ENCODE measurements at regions not wholly inside any gene's neighbourhood (a gene's known extent, or its start where the extent isn't known, plus 50 kb on each side); places are given as distances from the start of the nearest gene placed in this dataset.

DNA sequence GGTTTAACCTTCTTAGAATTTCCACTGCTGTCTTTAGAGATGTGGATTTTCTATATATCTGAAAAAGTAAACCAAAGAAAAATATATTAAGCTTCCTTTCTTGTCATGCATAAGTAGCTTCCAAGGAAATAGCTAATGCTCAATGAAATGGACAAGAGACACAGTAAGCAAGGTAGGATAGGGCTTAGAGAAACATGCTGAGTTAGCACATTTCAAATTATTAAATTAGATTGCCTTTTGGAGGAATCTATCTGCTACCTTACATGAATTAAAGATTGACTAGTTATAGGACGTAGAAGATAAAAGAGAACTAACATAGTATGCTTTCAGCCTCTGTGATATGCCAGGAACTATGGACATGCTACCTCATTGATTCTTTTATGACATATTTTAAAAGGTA lies 824.6 kb downstream of the TUSC7 start:
- Mint-ChIP-seq H3K27me3 (no peaks in the 10 kb centered on the region), H3K4me3 (no peak overlapping the region), H3K4me1 (ENCODE audit: unreplicated experiment) (peaks cover 19% of the 10 kb centered on the region), H3K9me3 (no peaks in the 10 kb centered on the region), H3K27ac (no peak overlapping the region), H3K36me3 (no peaks in the 10 kb centered on the region)
- DNase-seq (ENCODE audit: extremely low spot score, unreplicated experiment), result no peak
- TF ChIP-seq, protein P1, sequence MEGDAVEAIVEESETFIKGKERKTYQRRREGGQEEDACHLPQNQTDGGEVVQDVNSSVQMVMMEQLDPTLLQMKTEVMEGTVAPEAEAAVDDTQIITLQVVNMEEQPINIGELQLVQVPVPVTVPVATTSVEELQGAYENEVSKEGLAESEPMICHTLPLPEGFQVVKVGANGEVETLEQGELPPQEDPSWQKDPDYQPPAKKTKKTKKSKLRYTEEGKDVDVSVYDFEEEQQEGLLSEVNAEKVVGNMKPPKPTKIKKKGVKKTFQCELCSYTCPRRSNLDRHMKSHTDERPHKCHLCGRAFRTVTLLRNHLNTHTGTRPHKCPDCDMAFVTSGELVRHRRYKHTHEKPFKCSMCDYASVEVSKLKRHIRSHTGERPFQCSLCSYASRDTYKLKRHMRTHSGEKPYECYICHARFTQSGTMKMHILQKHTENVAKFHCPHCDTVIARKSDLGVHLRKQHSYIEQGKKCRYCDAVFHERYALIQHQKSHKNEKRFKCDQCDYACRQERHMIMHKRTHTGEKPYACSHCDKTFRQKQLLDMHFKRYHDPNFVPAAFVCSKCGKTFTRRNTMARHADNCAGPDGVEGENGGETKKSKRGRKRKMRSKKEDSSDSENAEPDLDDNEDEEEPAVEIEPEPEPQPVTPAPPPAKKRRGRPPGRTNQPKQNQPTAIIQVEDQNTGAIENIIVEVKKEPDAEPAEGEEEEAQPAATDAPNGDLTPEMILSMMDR (conservative IDR thresholded peaks at IDR 0.05), result no peak

DNA sequence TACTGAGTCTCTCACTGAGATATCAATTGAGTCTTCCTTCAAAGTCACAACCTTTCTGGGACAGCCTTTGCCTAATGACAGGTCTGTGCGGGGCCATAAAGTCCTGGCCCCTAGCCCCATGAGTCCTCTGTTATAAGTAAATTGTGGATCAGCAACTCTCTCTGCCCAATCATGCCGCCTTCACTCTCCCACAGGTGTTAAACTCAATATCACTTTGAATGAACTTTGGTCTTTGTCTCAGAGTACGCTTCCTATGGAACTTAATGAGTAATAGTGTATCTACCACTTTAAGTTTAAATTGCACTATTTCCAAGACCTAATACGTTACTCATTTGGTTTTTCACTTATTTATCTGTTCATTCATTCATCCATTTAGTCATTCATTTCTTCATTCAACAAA lies 826.4 kb downstream of the TUSC7 start:
- no peak for DNase-seq (ENCODE audit: extremely low spot score, unreplicated experiment)
- Mint-ChIP-seq H3K27me3 (no peaks in the 10 kb centered on the region), H3K27ac (no peak overlapping the region), H3K4me1 (ENCODE audit: unreplicated experiment) (peaks cover 14% of the 10 kb centered on the region), H3K4me3 (no peak overlapping the region), H3K36me3 (no peaks in the 10 kb centered on the region), H3K9me3 (no peaks in the 10 kb centered on the region)
- TF ChIP-seq, protein P1 (conservative IDR thresholded peaks at IDR 0.05), result no peak

DNA sequence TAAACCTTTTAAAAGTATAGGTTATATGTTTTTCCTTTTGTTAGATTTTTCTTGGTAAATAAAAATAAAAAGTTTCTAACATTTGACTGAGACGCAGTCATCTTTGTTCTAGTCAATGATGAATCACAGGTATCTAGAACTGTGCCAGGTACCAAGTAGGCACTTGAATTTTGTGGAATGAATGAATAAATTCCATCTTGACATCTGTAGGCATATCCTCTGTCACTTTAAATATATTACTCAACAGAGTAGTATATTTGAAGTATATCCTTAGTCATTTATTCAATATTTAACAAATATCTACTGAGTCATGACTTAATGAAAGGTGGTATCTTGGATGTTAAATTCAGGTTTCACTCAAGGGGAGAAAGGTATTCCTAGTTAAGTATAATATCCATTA lies 828.4 kb downstream of the TUSC7 start:
- TF ChIP-seq, protein P1 (conservative IDR thresholded peaks at IDR 0.05), result no peak
- no peaks in the 10 kb centered on the region for H3K9me3 Mint-ChIP-seq
- H3K27me3 Mint-ChIP-seq, result no peaks in the 10 kb centered on the region
- no peak overlapping the region for H3K27ac Mint-ChIP-seq
- no peak overlapping the region for H3K4me3 Mint-ChIP-seq
- DNase-seq (ENCODE audit: extremely low spot score, unreplicated experiment), result no peak
- no peaks in the 10 kb centered on the region for H3K4me1 Mint-ChIP-seq (ENCODE audit: unreplicated experiment)
- no peaks in the 10 kb centered on the region for H3K36me3 Mint-ChIP-seq

DNA sequence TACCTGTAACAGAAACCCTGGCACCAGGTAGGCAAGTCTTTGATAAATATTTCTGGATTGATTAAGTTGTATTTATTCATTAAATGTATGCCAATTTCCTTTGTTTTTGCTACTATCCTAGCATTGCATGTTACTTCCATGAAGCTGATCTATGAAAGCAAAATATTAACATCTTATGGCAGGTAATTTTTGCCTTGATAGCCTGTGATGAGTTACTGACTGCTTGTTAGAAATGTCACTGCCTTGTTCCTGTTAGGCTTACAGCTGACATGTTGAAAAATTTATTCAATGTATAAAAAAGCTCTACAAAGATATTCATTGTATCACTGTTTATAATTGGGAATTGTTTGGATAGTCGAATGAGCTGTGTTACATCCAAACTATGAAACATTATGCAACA lies 830.1 kb downstream of the TUSC7 start:
- no peaks in the 10 kb centered on the region for H3K27me3 Mint-ChIP-seq
- H3K27ac Mint-ChIP-seq, result no peak overlapping the region
- H3K9me3 Mint-ChIP-seq, result no peaks in the 10 kb centered on the region
- H3K4me3 Mint-ChIP-seq, result no peak overlapping the region
- DNase-seq (ENCODE audit: extremely low spot score, unreplicated experiment), result no peak
- H3K4me1 Mint-ChIP-seq (ENCODE audit: unreplicated experiment), result no peaks in the 10 kb centered on the region
- H3K36me3 Mint-ChIP-seq, result no peaks in the 10 kb centered on the region
- TF ChIP-seq, protein P1 (conservative IDR thresholded peaks at IDR 0.05), result no peak

DNA sequence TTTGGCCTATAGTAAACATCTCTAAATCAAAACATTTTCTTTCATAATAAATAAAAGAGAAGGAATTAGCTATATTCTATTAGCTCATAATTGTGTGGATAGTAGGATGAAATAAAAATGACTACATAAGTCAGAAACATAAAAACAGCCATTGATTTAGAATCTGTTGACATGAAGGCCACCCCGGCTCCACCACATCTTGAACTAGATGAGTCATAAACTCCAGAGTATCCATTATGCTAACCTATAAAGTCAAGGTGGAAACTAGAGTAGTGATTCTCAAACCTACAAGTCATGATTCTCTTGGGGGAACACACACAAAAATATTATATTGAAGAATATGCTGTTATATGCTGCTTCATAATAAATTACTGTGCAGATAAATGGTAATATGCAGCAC lies 831.0 kb downstream of the TUSC7 start:
- H3K4me3 Mint-ChIP-seq, result no peak overlapping the region
- H3K27me3 Mint-ChIP-seq, result no peaks in the 10 kb centered on the region
- no peak for DNase-seq (ENCODE audit: extremely low spot score, unreplicated experiment)
- H3K36me3 Mint-ChIP-seq, result no peaks in the 10 kb centered on the region
- H3K9me3 Mint-ChIP-seq, result no peaks in the 10 kb centered on the region
- TF ChIP-seq, protein P1 (conservative IDR thresholded peaks at IDR 0.05), result no peak
- no peak overlapping the region for H3K27ac Mint-ChIP-seq
- no peaks in the 10 kb centered on the region for H3K4me1 Mint-ChIP-seq (ENCODE audit: unreplicated experiment)

DNA sequence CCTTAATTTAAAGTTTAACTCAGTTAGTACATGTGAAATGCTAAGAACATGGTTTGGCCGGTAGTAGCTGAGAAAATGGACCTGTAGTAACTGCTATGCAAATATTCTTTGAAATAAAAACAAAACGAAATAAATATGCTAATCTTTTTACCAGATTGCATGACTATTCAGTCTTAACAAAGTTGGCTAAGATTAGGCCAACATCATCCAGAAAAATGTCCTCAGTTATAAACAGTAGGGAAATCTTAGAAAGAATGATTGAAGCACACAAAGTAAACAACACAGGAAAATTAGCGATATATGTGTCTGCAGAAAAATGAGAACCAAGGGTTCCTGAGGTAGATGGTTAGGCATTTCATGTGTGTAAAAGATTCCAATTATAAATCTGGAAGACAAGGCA lies 832.1 kb downstream of the TUSC7 start:
- Mint-ChIP-seq H3K9me3 (no peaks in the 10 kb centered on the region), H3K4me1 (ENCODE audit: unreplicated experiment) (no peaks in the 10 kb centered on the region), H3K36me3 (no peaks in the 10 kb centered on the region), H3K4me3 (no peak overlapping the region), H3K27me3 (no peaks in the 10 kb centered on the region), H3K27ac (no peak overlapping the region)
- DNase-seq (ENCODE audit: extremely low spot score, unreplicated experiment), result no peak
- TF ChIP-seq, protein P1 (conservative IDR thresholded peaks at IDR 0.05), result no peak

Data from type B pancreatic cell (in vitro differentiated cells).